ENCODE measurements at regions not wholly inside any gene's neighbourhood (a gene's known extent, or its start where the extent isn't known, plus 50 kb on each side); places are given as distances from the start of the nearest gene placed in this dataset.

DNA sequence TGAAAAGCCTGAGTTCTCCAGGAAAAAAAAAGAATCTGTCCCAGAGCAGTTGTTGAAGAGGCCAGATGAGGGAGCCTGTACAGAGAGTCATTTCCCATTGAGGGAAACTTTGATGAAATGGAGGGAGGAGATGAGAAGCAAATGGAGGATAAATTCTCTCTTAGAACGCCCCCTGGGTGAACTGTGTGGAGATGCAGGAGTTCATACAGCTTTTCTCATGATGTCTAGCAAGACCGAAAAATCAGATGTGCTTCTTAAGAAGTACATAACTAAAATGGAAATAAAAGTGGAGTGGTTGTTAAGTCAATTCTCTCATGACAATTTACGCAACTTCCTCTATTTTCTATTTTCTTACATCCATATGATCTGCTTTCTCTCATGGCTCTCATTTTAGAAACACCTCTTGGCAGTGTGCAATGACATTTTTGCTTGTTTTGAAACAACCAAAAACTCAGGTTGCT is 1263.1 kb downstream of the PCDH9 start:
- TF ChIP-seq CTCF (IDR thresholded peaks at IDR 0.05; ENCODE audit: borderline replicate concordance, insufficient read depth, low read depth, low read length) = no peak
- no peak overlapping the region for H3K4me3 ChIP-seq (ENCODE audit: low read depth, low read length)

DNA sequence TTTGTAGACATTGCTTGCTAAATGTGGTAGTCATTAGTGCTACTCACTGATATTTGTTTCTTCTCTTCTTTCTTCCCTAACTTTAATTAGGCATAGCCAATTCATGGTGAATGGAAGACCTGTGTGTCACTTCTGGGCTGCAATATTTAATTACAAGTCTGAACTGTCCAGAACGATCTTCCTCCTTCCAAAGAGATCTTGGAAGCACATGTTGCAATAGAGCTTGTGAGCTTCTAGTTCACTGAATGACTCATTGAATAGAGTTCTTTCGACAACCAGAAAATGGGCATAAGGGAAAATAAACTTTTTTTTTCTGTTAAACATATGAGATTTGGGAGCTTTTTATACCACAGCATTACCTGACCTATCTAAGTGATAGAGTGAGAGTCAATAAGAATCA is 1264.6 kb downstream of the PCDH9 start:
- TF ChIP-seq CTCF (IDR thresholded peaks at IDR 0.05; ENCODE audit: borderline replicate concordance, insufficient read depth, low read depth, low read length) = no peak
- no peak overlapping the region for H3K4me3 ChIP-seq (ENCODE audit: low read depth, low read length)

GRCh38 chr13:65964672-65965071 is 1265.5 kb downstream of the PCDH9 start:
- TF ChIP-seq CTCF (IDR thresholded peaks at IDR 0.05; ENCODE audit: borderline replicate concordance, insufficient read depth, low read depth, low read length) = no peak
- no peak overlapping the region for H3K4me3 ChIP-seq (ENCODE audit: low read depth, low read length)

DNA sequence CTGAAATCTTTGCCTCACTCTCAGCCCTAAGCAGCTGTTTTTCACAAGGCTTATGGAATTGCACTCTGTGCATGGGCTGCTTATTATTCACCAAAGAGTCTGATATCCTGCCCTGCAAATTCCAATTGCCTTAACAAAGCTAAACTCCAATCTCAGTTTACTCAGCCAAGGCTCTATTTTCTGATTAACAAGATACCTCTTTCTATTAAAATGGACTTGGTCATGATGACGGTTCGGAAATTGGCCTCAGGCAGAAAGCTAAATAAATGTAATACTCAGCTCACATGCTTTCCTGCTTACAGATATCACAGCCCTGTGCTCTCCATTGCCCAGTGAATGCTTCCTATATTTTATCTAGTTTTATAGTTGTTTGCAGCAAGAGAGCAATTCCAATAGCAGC is 1270.8 kb downstream of the PCDH9 start:
- no peak for TF ChIP-seq CTCF (IDR thresholded peaks at IDR 0.05; ENCODE audit: borderline replicate concordance, insufficient read depth, low read depth, low read length)
- no peak overlapping the region for H3K4me3 ChIP-seq (ENCODE audit: low read depth, low read length)

DNA sequence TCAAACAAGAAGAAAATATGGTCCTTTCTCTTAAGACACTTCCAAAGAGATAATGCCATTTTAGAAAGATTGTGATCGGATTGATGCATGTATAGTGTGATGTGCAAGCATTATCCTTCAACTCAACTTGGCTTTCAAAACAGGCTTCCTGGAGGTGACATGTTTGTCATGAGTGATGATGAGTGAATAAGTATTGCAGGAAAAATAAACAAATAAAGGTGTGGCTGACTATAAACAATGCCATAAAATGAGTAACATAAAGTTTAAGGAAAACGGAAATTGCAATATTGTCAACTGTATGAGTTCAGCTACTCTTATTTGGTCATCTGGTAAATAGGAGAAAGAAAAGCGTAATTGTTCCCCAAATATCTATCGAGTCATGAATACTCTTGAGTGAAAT is 1283.7 kb downstream of the PCDH9 start:
- no peak overlapping the region for H3K4me3 ChIP-seq (ENCODE audit: low read depth, low read length)
- no peak for TF ChIP-seq CTCF (IDR thresholded peaks at IDR 0.05; ENCODE audit: borderline replicate concordance, insufficient read depth, low read depth, low read length)

DNA sequence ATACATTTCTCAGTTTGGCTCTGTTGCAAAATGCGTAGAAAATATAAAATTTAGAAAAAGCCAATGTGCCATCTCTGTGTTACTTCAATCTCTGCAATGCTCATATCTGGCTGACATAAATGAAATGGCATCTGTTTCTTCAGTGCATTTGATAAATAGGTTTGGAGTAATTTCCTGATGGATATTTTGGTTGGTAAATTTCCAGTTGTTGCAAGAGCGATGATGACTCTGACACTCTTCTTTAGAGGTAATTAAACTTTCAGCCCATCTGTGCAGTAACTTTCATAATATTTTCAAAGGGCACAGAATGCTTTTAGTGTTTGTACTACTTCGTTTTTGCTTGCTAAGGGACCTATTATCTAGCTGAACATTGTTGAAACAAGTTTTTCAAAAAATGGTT is 1286.4 kb downstream of the PCDH9 start:
- TF ChIP-seq CTCF (IDR thresholded peaks at IDR 0.05; ENCODE audit: borderline replicate concordance, insufficient read depth, low read depth, low read length) = no peak
- H3K4me3 ChIP-seq (ENCODE audit: low read depth, low read length) = no peak overlapping the region

DNA sequence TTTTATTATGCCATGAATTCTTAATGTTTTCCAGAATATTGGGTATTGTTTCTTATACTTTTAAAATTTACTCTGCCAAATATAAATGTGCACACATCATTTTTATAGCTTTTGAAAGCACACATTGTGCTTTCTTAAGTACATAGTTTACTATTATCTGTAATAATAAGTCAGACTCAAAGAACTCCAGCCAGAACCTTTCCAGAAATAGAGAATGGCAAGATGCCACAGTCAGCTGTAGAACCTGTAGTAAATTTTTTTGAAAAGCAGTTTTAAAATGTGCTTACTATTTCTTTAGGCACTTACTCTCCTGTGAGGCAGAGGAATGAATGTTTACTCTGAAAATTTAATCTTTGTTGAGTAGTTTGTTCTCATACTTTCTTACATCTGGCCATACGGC is 1287.1 kb downstream of the PCDH9 start:
- no peak for TF ChIP-seq CTCF (IDR thresholded peaks at IDR 0.05; ENCODE audit: borderline replicate concordance, insufficient read depth, low read depth, low read length)
- no peak overlapping the region for H3K4me3 ChIP-seq (ENCODE audit: low read depth, low read length)
